ENCODE measurements at regions not wholly inside any gene's neighbourhood (a gene's known extent, or its start where the extent isn't known, plus 50 kb on each side); places are given as distances from the start of the nearest gene placed in this dataset.
A peak's percentile ranks its signal among the peaks of the same experiment; 100 is the strongest.

DNA sequence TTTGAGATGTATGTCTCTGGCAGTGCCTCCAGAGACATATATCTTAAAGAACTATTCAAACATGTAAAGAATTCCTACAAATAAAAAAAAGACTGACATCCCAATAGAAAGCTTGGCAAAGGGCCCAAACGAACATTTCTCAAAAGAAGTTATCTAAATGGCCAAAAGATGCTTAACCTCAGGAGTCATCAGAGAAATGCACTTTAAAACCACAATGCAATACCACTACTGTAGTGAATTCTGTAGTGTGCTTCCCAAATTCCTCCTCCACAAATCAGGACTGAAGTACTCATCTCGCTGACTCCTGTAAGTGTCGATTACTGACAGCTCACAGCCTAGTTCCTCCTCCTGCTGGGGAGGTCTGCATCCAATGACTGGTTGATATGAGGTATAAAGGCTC is 129.0 kb upstream of the MAMLD1 start:
- Histone ChIP-seq H3K9me2 (replicated peaks; ENCODE audit: low read length) (no peaks in the 10 kb centered on the region), H2AFZ (ENCODE audit: low read length) (no peak overlapping the region), H3K4me2 (ENCODE audit: low read length) (no peak overlapping the region), H3K9me3 (ENCODE audit: low read length) (no peaks in the 10 kb centered on the region), H4K20me1 (ENCODE audit: low read length) (no peaks in the 10 kb centered on the region), H3K36me3 (ENCODE audit: low read depth, low read length) (no peaks in the 10 kb centered on the region), H3K4me3 (ENCODE audit: low read length) (no peak overlapping the region), H3K79me2 (ENCODE audit: low read length) (no peaks in the 10 kb centered on the region), H3K4me1 (ENCODE audit: insufficient read depth, low read length) (no peaks in the 10 kb centered on the region), H3K27ac (ENCODE audit: low read length) (no peak overlapping the region), H3K9ac (ENCODE audit: low read length) (no peak overlapping the region), H3K27me3 (ENCODE audit: low read length) (no peaks in the 10 kb centered on the region), H3F3A (ENCODE audit: low read length, unreplicated experiment) (no peaks in the 10 kb centered on the region)
- ChIA-PET CTCF (no interaction called here), POLR2A (ENCODE audit: unreplicated experiment) (no interaction called here)
- intact Hi-C loops (cut with micrococcal nuclease) = no loop called here
- no peak for ATAC-seq
- no peak for DNase-seq
- BruUV-seq (replicated peaks) = no TSS peak
- TF ChIP-seq EZH2phosphoT487 (IDR thresholded peaks at IDR 0.05; ENCODE audit: borderline replicate concordance, low read length) = no peak
- TF ChIP-seq EZH2 (IDR thresholded peaks at IDR 0.05; ENCODE audit: low read length, unreplicated experiment) = no peak
- TF ChIP-seq, protein P1, sequence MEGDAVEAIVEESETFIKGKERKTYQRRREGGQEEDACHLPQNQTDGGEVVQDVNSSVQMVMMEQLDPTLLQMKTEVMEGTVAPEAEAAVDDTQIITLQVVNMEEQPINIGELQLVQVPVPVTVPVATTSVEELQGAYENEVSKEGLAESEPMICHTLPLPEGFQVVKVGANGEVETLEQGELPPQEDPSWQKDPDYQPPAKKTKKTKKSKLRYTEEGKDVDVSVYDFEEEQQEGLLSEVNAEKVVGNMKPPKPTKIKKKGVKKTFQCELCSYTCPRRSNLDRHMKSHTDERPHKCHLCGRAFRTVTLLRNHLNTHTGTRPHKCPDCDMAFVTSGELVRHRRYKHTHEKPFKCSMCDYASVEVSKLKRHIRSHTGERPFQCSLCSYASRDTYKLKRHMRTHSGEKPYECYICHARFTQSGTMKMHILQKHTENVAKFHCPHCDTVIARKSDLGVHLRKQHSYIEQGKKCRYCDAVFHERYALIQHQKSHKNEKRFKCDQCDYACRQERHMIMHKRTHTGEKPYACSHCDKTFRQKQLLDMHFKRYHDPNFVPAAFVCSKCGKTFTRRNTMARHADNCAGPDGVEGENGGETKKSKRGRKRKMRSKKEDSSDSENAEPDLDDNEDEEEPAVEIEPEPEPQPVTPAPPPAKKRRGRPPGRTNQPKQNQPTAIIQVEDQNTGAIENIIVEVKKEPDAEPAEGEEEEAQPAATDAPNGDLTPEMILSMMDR (conservative IDR thresholded peaks at IDR 0.05; ENCODE audit: low read depth, low read length) = no peak

DNA sequence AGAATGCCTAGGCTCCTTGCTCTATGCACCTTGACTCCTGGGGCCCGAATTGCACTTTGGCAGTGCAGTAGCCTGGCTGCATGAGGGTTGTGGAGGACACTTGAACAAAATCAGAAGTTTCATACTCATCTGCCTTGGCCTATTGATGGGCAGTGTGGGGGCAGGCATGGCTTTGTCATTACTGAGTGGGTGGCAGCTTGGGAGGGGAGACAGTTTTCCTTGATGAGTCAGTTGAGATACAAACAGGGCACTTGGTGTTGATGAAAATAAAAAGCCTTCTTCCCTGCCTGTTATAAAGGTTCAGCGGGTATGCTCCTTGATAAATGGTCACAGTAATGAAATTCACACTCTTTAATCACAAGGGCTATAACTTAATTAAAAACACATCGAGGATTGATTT is 126.8 kb upstream of the MAMLD1 start:
- H3K4me3 ChIP-seq (ENCODE audit: low read length) = no peak overlapping the region
- no peaks in the 10 kb centered on the region for H3K4me1 ChIP-seq (ENCODE audit: insufficient read depth, low read length)
- H3K79me2 ChIP-seq (ENCODE audit: low read length) = no peaks in the 10 kb centered on the region
- no peak overlapping the region for H3K9ac ChIP-seq (ENCODE audit: low read length)
- DNase-seq (peak; percentile 7), ATAC-seq (no peak)
- POLR2A ChIA-PET (ENCODE audit: unreplicated experiment) = no interaction called here
- no peaks in the 10 kb centered on the region for H3K9me2 ChIP-seq (replicated peaks; ENCODE audit: low read length)
- no peak overlapping the region for H2AFZ ChIP-seq (ENCODE audit: low read length)
- no peaks in the 10 kb centered on the region for H3K9me3 ChIP-seq (ENCODE audit: low read length)
- no peaks in the 10 kb centered on the region for H3K27me3 ChIP-seq (ENCODE audit: low read length)
- no peaks in the 10 kb centered on the region for H4K20me1 ChIP-seq (ENCODE audit: low read length)
- intact Hi-C loops (cut with micrococcal nuclease) = no loop called here
- no TSS peak for BruUV-seq (replicated peaks)
- TF ChIP-seq EZH2 (IDR thresholded peaks at IDR 0.05; ENCODE audit: low read length, unreplicated experiment) (no peak), EZH2phosphoT487 (IDR thresholded peaks at IDR 0.05; ENCODE audit: borderline replicate concordance, low read length) (no peak)
- TF ChIP-seq, protein P1 (conservative IDR thresholded peaks at IDR 0.05; ENCODE audit: low read depth, low read length) = no peak
- no peak overlapping the region for H3K27ac ChIP-seq (ENCODE audit: low read length)
- no peak overlapping the region for H3K4me2 ChIP-seq (ENCODE audit: low read length)
- CTCF ChIA-PET = no interaction called here
- H3F3A ChIP-seq (ENCODE audit: low read length, unreplicated experiment) = no peaks in the 10 kb centered on the region
- H3K36me3 ChIP-seq (ENCODE audit: low read depth, low read length) = no peaks in the 10 kb centered on the region

DNA sequence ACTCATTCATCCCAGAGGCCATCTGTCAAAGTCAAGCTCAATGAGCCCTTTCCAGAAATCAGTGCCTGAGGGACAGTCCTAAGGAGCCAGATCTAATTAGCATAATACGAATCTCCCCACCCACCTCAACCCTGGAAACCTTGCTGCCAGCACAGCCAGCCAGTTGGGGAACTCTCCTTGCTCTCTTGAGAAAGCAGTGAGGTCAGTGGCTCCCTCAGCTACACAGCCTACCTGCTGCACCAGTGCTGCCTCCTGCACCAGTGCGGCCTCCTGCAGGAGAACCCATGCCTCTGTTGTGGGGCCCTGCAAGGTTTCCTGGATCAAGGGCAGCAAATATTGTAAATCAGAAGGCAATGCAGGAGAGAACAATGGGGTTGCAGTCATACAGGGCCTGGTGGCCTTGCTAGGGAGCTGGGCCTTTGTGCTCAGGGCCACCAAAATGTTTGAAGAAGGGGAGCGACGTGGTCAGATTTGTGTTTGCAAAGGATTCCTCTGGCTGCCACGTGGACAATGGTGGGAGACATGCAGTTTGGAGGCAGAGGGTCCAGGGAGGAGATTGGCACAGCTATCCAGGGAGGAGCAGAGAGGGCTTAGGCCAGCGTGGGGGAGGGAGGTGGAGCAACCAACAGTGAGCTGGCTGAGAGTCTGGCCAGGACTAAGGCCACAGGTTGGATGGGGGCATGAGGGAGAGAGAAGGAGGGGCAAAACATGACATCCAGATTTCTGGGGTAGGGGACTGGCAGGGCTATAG is 124.3 kb upstream of the MAMLD1 start:
- Histone ChIP-seq H3K9me2 (replicated peaks; ENCODE audit: low read length) (no peaks in the 10 kb centered on the region), H3K4me1 (ENCODE audit: insufficient read depth, low read length) (no peaks in the 10 kb centered on the region), H3K79me2 (ENCODE audit: low read length) (no peaks in the 10 kb centered on the region), H2AFZ (ENCODE audit: low read length) (no peak overlapping the region), H3K4me2 (ENCODE audit: low read length) (no peak overlapping the region), H3K27me3 (ENCODE audit: low read length) (no peaks in the 10 kb centered on the region), H4K20me1 (ENCODE audit: low read length) (no peaks in the 10 kb centered on the region), H3K36me3 (ENCODE audit: low read depth, low read length) (no peaks in the 10 kb centered on the region), H3K9ac (ENCODE audit: low read length) (no peak overlapping the region), H3K4me3 (ENCODE audit: low read length) (no peak overlapping the region), H3K9me3 (ENCODE audit: low read length) (no peaks in the 10 kb centered on the region), H3K27ac (ENCODE audit: low read length) (no peak overlapping the region), H3F3A (ENCODE audit: low read length, unreplicated experiment) (no peaks in the 10 kb centered on the region)
- POLR2A ChIA-PET (ENCODE audit: unreplicated experiment) = no interaction called here
- DNase-seq (no peak), ATAC-seq (no peak)
- TF ChIP-seq EZH2phosphoT487 (IDR thresholded peaks at IDR 0.05; ENCODE audit: borderline replicate concordance, low read length) = no peak
- TF ChIP-seq EZH2 (IDR thresholded peaks at IDR 0.05; ENCODE audit: low read length, unreplicated experiment) = no peak
- TF ChIP-seq, protein P1 (conservative IDR thresholded peaks at IDR 0.05; ENCODE audit: low read depth, low read length) = no peak
- intact Hi-C loops (cut with micrococcal nuclease) = no loop called here
- BruUV-seq (replicated peaks) = no TSS peak
- CTCF ChIA-PET = no interaction called here

Measured in PC-3 (cell line).